ENCODE measurements at regions not wholly inside any gene's neighbourhood (a gene's known extent, or its start where the extent isn't known, plus 50 kb on each side); places are given as distances from the start of the nearest gene placed in this dataset.
"Not testable (repeated sequence)": the region's sequence is repeated elsewhere in the genome, so short reads cannot be mapped to it uniquely, and the experiment has no call there.

DNA sequence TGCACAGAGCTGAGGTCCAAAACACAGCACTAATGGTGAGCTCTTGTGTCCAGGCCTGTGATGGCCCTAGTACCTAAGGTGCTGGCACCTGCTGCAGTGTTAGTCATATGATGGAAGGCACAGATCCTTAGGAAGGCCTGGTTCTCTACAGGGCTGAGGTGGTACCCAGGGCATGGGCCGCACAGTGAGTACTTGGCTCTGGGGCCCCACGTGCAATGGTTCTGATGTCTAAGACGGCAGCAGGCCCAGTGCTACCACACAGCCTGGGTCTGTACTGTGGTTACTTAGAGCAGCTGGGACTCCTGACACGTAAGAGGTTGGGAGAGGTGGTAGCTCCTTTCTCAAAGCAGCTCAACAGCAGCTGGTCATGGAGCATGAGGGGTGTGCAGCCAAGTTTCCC is 70.6 kb upstream of the MAGI2 start:
- Histone ChIP-seq H3K36me3 (no peaks in the 10 kb centered on the region), H3K27ac (no peak overlapping the region), H3K4me1 (no peaks in the 10 kb centered on the region), H3K27me3 (no peaks in the 10 kb centered on the region), H3K9me3 (no peaks in the 10 kb centered on the region), H3K9ac (ENCODE audit: low read depth in 2 of 2, low read length in 2 of 2) (no peak overlapping the region), H3K4me3 (no peak overlapping the region)
- DNase-seq = no peak
- intact Hi-C loops (cut with DNase I) = no loop called here
- TF ChIP-seq, protein P1, sequence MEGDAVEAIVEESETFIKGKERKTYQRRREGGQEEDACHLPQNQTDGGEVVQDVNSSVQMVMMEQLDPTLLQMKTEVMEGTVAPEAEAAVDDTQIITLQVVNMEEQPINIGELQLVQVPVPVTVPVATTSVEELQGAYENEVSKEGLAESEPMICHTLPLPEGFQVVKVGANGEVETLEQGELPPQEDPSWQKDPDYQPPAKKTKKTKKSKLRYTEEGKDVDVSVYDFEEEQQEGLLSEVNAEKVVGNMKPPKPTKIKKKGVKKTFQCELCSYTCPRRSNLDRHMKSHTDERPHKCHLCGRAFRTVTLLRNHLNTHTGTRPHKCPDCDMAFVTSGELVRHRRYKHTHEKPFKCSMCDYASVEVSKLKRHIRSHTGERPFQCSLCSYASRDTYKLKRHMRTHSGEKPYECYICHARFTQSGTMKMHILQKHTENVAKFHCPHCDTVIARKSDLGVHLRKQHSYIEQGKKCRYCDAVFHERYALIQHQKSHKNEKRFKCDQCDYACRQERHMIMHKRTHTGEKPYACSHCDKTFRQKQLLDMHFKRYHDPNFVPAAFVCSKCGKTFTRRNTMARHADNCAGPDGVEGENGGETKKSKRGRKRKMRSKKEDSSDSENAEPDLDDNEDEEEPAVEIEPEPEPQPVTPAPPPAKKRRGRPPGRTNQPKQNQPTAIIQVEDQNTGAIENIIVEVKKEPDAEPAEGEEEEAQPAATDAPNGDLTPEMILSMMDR (IDR thresholded peaks at IDR 0.05) = no peak

DNA sequence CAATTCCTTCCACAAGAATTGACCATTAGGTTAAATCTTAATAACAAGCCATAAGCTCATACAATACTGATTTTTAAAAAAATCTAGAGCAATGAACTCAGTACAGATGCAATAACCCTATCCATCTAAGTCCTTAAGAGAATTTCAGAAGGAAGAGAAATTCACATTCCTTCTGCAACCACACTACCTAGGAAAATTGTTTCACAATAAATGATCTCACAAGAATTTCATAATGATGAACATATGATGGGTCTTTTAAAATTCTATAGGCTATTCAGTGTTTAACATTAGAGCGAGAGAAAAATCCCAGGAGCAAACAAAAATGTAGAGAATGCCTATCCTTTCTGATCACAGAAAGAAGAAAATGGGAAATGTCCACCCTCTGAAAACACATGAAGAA is 70.0 kb upstream of the MAGI2 start:
- Histone ChIP-seq H3K4me1 (no peaks in the 10 kb centered on the region), H3K27ac (no peak overlapping the region), H3K36me3 (no peaks in the 10 kb centered on the region), H3K4me3 (no peak overlapping the region), H3K9me3 (no peaks in the 10 kb centered on the region), H3K9ac (ENCODE audit: low read depth in 2 of 2, low read length in 2 of 2) (no peak overlapping the region), H3K27me3 (no peaks in the 10 kb centered on the region)
- no peak for DNase-seq
- intact Hi-C loops (cut with DNase I) = no loop called here
- TF ChIP-seq, protein P1 (IDR thresholded peaks at IDR 0.05) = no peak

DNA sequence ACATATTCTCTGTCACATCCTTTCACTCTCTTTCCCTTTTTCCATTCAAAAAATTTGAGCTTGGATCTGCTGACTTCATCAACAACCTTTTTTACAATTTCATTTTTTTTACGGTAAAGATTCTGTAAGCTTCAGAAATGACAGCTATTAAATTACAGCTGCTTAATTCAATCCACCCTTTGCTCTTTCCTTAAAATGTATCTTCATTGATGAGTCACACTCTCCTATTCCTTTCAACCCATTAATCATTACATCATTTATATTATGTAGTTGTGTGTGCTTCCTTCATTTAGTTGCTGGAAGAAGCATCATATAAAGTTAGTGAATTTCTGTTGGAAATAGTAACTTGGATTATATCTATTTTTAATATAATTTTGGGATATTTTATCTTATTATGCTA is 67.1 kb upstream of the MAGI2 start:
- intact Hi-C loops (cut with DNase I) = no loop called here
- TF ChIP-seq, protein P1 (IDR thresholded peaks at IDR 0.05) = no peak
- DNase-seq = no peak

DNA sequence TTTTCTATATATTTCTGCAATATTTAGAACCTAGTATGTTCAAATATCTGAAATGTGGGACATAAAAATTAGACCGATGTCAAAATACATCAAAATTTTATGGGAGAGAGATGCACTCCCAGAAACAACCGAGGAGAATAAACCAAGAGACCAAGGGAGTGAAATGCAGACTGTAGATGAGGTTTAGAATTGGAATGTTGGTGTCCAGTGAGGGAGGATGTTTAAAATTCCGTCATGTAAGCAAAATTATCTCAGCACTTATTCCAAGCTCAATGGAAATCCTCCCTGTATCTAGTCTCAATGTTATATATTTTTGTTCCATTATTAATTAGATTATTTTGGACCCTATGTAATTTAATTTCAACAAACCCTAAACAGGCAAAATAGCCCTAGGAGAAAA is 61.9 kb upstream of the MAGI2 start:
- no peak overlapping the region for H3K4me3 ChIP-seq
- H3K9ac ChIP-seq (ENCODE audit: low read depth in 2 of 2, low read length in 2 of 2) = no peak overlapping the region
- no peak overlapping the region for H3K27ac ChIP-seq
- H3K4me1 ChIP-seq = no peaks in the 10 kb centered on the region
- no peak for DNase-seq
- H3K27me3 ChIP-seq = no peaks in the 10 kb centered on the region
- TF ChIP-seq, protein P1 (IDR thresholded peaks at IDR 0.05) = no peak
- H3K9me3 ChIP-seq = no peaks in the 10 kb centered on the region
- no peaks in the 10 kb centered on the region for H3K36me3 ChIP-seq
- intact Hi-C loops (cut with DNase I) = no loop called here

More for the DNA sequence above, 67.1 kb upstream of the MAGI2 start:
- H3K4me1 ChIP-seq = no peaks in the 10 kb centered on the region
- H3K36me3 ChIP-seq = no peaks in the 10 kb centered on the region
- no peaks in the 10 kb centered on the region for H3K27me3 ChIP-seq
- H3K27ac ChIP-seq = no peak overlapping the region
- no peaks in the 10 kb centered on the region for H3K9me3 ChIP-seq
- no peak overlapping the region for H3K4me3 ChIP-seq
- H3K9ac ChIP-seq (ENCODE audit: low read depth in 2 of 2, low read length in 2 of 2) = no peak overlapping the region

DNA sequence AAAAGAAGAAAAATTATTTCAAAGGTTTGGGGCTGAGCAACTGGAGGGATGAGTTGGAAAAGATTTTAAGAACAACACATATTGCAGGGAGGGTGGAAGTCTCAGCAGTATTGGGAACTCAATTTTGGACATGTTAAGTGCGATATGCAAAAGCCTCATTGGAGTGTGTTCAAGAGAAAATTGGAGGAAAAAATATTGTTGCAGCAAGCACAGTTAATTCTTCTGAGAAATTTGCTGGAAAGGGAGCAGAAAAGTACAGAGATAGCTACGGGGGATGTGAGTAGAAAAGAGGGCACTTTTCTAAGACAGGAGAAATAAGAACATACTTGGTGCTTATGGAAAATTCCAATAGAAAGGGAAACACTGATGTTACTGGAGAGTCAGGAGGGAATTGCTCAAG is 59.8 kb upstream of the MAGI2 start:
- Histone ChIP-seq H3K27ac (no peak overlapping the region), H3K36me3 (no peaks in the 10 kb centered on the region), H3K4me3 (no peak overlapping the region), H3K9ac (ENCODE audit: low read depth in 2 of 2, low read length in 2 of 2) (no peak overlapping the region), H3K27me3 (no peaks in the 10 kb centered on the region), H3K9me3 (no peaks in the 10 kb centered on the region), H3K4me1 (no peaks in the 10 kb centered on the region)
- intact Hi-C loops (cut with DNase I) = no loop called here
- TF ChIP-seq, protein P1 (IDR thresholded peaks at IDR 0.05) = no peak
- DNase-seq = no peak

DNA sequence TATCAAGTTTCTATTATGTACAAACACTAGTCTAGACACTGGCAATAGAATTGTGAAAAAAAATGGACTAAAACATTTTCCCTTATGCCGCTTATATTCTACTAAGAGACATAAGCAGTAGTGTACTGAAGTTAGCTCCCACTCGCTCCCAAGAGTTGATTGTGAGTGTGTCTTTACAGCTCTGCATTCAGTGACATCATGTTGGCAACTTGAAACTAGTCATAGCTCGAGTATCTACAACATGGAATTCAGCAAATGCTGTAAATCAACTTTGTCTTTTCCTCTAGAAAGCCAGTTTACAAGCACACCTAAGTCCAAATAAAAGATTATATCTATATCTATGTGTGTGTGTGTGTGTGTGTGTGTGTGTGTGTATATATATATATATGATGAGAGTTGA is 58.8 kb upstream of the MAGI2 start:
- H3K9me3 ChIP-seq = no peaks in the 10 kb centered on the region
- H3K4me1 ChIP-seq = no peaks in the 10 kb centered on the region
- TF ChIP-seq, protein P1 (IDR thresholded peaks at IDR 0.05) = no peak
- DNase-seq = no peak
- no peak overlapping the region for H3K4me3 ChIP-seq
- intact Hi-C loops (cut with DNase I) = no loop called here
- H3K27ac ChIP-seq = no peak overlapping the region
- no peaks in the 10 kb centered on the region for H3K36me3 ChIP-seq
- no peak overlapping the region for H3K9ac ChIP-seq (ENCODE audit: low read depth in 2 of 2, low read length in 2 of 2)
- no peaks in the 10 kb centered on the region for H3K27me3 ChIP-seq

DNA sequence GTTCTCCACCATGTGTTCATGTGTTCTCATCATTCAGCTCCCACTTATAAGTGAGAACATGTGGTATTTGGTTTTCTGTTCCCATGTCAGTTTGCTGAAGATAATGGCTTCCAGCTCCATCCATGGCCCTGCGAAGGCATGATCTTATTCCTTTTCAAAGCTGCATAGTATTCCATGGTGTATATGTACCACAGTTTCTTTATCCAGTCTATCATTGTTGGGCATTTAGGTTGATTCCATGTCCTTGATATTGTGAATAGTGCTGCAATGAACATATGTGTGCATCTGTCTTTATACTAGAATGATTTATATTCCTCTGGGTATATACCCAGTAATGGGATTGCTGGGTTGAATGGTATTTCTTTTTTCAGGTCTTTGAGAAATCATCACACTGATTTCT is 57.6 kb upstream of the MAGI2 start:
- H3K4me1 ChIP-seq; H3K9ac ChIP-seq (ENCODE audit: low read depth in 2 of 2, low read length in 2 of 2); H3K27me3 ChIP-seq; H3K27ac ChIP-seq; H3K4me3 ChIP-seq; H3K9me3 ChIP-seq; DNase-seq; intact Hi-C loops (cut with DNase I); H3K36me3 ChIP-seq: not testable (repeated sequence)

Measured in colonic mucosa (tissue), 4 donors.